ENCODE measurements at regions not wholly inside any gene's neighbourhood (a gene's known extent, or its start where the extent isn't known, plus 50 kb on each side); places are given as distances from the start of the nearest gene placed in this dataset.
A peak's percentile ranks its signal among the peaks of the same experiment; 100 is the strongest.

DNA sequence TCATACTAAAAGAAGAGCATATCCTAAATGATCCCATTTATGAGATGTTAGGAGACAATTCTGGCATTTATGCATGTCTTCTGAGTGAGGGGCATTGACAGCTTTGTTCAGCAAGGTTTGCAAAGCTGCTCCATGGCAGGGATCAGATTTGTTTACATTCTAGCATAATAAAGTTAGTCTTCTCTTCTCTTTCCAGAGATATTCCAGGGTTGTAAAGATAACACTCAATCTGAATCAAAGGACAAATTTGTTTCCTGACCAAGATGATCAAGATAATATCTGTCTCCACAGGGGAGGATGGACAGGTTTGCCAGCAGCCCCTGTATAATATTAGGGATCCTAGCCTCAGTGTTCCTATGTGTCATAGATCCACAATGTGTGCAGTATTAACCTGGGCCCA, 77.5 kb upstream of the ZC3H12C start:
- no peak for DNase-seq

DNA sequence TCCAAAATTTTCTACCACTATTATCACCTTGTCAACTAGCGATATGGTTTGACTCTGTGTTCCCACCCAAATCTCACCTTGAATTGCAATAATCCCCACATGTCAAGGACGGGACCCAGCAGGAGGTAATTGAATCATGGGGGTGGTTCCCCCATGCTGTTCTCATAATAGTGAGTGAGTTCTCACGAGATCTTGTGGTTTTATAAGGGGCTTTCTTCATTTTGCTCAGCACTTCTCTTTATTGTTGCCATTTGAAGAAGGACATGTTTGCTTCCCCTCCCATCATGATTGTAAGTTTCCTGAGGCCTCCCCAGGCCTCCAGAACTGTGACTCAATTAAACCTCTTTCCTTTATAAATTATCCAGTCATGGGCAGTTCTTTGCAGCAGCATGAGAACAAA, 73.5 kb upstream of the ZC3H12C start:
- DNase-seq = no peak

- DNase-seq = no peak
Measured at GRCh38 chr11:110022548-110022947, 70.6 kb upstream of the ZC3H12C start.

GRCh38 chr11:110023711-110024110, 69.5 kb upstream of the ZC3H12C start:
- DNase-seq = no peak

- peak in 20 of 56 donors; percentile 4 to 48 (median 18) for DNase-seq
Measured at GRCh38 chr11:110026858-110027626, 66.2 kb upstream of the ZC3H12C start.

DNA sequence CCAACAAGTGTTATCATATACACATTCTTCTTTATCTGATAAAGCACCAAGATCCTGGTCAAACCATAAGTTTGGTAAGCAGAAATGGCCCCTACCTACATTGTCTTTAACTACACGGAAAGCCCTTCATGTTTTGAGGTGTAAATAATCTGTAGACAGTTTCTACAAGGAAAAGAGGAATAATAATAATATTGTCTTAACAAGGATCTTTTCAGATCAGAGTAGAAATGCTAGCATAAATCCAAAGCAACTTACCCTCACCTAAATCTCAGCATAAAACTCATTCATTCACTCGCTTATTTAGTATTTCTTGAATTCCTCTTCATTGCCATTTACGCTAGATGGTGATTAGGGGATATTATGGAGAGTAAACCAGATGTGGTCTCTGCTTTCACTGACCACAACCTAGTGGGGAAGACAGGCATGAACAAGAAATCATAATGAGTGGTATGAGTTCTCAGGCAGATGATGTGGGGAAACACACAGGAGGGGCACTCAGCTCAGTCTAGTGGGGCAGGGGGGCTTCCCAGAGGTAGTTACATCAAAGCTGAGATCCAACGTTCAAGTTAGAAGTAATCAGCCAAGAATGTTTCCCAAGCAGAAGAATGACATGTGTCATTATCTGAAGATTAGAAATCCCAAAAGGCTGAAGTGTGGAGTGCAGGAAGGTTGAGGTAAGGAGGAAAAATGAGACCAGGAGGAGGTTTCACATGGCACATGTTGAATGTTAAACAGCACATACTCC, 65.4 kb upstream of the ZC3H12C start:
- DNase-seq = no peak

GRCh38 chr11:110028921-110029320, 64.3 kb upstream of the ZC3H12C start:
- peak in 7 of 56 donors; percentile 4 to 77 (median 22) for DNase-seq

GRCh38 chr11:110029714-110030113, 63.5 kb upstream of the ZC3H12C start:
- DNase-seq = no peak

GRCh38 chr11:110031171-110031570, 62.0 kb upstream of the ZC3H12C start:
- DNase-seq = no peak

GRCh38 chr11:110032259-110032658, 60.9 kb upstream of the ZC3H12C start:
- peak in 15 of 56 donors; percentile 4 to 54 (median 17) for DNase-seq

- DNase-seq = no peak
Measured at GRCh38 chr11:110032957-110033570, 60.1 kb upstream of the ZC3H12C start.

DNA sequence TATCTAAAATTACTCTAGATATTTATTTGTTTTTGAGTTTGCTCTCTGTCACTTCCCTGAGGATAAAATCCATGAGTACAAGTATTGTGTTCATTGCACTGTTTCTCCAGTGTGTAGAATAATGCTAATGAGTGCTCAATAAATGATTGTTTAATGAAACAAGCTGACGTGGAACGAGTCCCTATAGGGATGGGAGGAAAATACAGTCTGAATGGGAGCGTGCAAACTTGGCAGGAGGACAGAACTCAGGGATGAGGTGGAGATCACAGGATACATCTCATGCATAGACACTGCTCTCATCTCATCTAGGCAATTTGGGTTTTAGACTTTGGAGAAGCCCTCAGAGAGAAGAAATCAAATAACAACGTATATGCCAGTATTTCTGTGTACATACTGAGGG, 58.4 kb upstream of the ZC3H12C start:
- no peak for DNase-seq

DNA sequence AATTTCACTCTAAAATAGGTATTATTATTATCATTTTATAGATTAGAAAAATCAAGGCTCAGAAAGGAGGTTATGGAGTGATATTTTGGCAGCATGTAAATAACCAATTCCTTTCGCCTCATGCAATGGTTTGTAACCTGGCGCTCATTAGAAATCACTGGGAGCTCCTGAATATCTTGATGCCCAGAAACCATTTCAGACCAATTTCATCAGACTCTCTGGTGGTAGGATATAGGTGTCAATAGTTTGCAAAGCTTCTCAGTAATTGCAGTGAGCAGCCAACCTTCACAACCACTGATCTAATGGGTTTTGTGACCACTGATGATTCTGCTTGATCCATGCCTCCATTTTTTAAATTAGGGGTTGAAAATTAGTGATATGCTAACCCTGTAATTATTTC, 57.8 kb upstream of the ZC3H12C start:
- no peak for DNase-seq

DNA sequence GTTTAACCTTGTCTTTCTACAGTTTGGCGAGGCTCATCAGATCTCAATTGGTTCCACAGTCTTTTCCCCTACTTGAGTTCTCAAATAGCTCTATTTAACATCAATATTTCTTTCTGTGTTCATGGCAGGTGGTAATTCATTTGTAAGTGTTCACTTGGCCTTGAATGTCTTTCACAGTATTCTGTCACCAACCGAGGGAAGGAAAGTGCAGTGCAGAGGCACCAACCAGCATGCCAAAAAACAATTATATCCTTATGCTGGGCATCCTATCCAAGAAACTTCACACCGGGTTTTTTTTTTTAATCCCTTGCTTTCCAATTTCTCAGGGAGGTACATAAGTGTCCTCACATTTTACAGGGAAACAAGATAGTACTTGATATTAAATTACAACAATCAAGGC, 55.0 kb upstream of the ZC3H12C start:
- DNase-seq = no peak
